ENCODE measurements at regions not wholly inside any gene's neighbourhood (a gene's known extent, or its start where the extent isn't known, plus 50 kb on each side); places are given as distances from the start of the nearest gene placed in this dataset.

DNA sequence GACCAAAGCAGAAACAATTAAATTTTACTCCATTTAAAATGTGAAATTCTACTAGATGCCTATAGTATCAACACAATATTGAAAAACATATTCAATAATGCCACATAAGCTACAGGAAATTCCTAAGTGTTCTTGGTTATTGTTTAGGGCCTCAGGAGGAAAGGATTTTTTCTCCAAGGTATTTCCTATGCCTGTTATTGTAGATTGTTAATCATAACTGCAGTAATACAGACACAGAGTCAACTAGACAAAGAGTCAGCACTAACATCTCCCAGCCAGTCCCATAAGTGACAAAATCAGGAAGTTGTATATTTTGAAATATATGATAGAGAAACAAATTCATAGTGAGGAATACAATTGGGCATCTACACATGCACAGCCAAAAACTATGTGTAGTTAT lies 782.7 kb upstream of the KIF2B start:
- TF ChIP-seq EZH2phosphoT487 (IDR thresholded peaks at IDR 0.05; ENCODE audit: borderline replicate concordance, low read length): no peak
- TF ChIP-seq, protein P1, sequence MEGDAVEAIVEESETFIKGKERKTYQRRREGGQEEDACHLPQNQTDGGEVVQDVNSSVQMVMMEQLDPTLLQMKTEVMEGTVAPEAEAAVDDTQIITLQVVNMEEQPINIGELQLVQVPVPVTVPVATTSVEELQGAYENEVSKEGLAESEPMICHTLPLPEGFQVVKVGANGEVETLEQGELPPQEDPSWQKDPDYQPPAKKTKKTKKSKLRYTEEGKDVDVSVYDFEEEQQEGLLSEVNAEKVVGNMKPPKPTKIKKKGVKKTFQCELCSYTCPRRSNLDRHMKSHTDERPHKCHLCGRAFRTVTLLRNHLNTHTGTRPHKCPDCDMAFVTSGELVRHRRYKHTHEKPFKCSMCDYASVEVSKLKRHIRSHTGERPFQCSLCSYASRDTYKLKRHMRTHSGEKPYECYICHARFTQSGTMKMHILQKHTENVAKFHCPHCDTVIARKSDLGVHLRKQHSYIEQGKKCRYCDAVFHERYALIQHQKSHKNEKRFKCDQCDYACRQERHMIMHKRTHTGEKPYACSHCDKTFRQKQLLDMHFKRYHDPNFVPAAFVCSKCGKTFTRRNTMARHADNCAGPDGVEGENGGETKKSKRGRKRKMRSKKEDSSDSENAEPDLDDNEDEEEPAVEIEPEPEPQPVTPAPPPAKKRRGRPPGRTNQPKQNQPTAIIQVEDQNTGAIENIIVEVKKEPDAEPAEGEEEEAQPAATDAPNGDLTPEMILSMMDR (IDR thresholded peaks at IDR 0.05; ENCODE audit: low read depth, low read length, poor library complexity, severe bottlenecking): no peak
